GM12874 (cell line): ENCODE measurements at regions not wholly inside any gene's neighbourhood (a gene's known extent, or its start where the extent isn't known, plus 50 kb on each side); places are given as distances from the start of the nearest gene placed in this dataset.

Experiments
- TF ChIP-seq, protein P1 (sequence below): IDR thresholded peaks from 2 replicates; pipeline ENCODE4 v1.5.1; 2011; ENCODE audit warnings: low read depth, mild to moderate bottlenecking, control low read depth, low read length, moderate library complexity; ENCODE audit not compliant: insufficient read depth

DNA sequence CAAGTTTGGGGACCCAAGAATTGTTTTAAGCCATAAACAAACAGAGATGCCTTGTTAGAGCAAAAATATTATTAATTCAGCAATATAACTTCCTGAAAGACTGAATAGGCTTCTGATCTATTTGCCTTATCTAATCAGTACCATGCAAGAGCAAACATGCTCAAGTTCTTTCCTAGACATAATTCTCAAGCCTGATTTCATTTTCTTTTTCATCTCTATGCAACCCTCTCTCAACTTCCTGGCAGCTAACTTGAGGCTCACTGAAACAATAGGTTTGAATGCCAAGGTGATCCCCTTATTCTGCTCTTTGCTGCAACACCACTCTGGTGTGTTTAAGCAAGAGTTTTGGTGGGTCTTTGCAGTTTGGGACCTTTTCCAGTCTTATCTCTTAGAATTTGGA is 230.9 kb upstream of the CD96 start:
- TF ChIP-seq, protein P1, sequence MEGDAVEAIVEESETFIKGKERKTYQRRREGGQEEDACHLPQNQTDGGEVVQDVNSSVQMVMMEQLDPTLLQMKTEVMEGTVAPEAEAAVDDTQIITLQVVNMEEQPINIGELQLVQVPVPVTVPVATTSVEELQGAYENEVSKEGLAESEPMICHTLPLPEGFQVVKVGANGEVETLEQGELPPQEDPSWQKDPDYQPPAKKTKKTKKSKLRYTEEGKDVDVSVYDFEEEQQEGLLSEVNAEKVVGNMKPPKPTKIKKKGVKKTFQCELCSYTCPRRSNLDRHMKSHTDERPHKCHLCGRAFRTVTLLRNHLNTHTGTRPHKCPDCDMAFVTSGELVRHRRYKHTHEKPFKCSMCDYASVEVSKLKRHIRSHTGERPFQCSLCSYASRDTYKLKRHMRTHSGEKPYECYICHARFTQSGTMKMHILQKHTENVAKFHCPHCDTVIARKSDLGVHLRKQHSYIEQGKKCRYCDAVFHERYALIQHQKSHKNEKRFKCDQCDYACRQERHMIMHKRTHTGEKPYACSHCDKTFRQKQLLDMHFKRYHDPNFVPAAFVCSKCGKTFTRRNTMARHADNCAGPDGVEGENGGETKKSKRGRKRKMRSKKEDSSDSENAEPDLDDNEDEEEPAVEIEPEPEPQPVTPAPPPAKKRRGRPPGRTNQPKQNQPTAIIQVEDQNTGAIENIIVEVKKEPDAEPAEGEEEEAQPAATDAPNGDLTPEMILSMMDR, result no peak

DNA sequence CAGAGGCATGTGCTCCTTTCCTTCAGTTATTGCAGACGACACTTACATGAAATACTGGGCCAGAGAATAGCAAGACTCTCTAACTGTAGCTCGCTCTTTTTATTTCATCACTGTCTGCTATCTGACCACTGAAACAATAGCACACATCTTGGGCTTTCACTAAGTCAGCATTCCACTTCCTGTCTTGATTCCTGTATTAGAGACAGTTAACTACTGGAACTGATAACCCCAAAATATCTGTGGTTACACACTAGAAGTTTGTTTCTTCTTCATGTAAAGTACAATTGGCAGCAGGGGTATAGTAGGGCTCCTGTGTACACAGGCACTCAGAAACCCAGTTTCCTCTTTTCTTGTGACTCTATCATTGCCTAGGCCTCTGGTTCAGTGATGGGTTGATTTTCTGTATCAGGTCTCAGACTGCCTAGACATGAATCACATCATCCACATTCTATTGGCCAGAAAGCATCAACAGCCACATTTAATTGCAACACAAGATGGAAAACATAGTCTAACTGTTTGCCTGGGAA is 230.2 kb upstream of the CD96 start:
- TF ChIP-seq, protein P1, result no peak

DNA sequence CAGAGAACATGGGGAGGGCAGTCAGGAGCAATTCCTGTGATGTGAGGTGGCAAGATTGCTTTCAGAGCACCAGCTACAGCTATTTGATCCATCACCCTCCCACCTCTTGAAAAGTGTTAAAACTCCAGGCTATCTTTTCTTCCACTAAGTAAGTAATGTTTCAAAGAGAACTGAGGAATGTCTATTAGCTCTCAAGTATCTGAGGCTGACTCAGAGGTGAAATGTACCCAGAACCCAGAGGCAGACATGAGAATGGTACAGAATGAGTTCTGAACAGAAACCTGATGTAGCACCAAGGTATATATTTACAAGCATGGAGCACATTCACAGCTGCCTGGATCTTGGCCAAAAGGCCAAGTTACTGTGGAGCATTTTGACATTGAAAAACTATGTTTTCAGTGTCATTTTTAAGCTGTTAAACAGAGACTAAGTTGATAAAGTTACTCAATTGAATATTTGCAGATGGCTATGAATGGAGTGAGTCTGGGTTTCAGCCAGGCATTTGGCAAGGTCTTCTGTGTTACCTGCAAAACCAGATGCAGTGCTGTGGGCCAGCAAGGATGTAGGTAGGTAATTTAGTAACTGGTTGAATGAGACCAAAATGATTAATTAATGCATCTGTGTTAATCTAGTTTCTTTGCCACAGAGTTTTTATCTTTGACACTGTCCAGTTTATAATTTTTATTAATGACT is 227.7 kb upstream of the CD96 start:
- TF ChIP-seq, protein P1, result no peak

DNA sequence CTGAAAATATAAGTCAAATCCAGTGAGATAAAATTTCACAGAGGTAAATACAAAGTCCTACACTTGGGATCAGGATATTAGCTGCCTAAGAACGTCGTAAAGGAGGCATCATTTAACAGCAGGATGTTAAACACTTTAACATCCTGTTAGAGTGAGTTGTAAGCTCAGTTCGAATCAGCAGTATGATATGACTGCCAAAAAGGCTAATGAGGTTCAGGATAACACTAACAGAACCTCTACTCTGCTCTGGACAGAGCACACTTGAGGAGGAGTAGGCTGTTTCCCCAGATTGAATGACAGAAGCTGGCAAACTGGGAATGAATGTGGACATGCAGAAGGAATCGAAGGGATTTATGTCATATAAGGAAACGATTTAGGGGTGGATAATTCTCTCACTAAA is 227.1 kb upstream of the CD96 start:
- TF ChIP-seq, protein P1, result no peak

DNA sequence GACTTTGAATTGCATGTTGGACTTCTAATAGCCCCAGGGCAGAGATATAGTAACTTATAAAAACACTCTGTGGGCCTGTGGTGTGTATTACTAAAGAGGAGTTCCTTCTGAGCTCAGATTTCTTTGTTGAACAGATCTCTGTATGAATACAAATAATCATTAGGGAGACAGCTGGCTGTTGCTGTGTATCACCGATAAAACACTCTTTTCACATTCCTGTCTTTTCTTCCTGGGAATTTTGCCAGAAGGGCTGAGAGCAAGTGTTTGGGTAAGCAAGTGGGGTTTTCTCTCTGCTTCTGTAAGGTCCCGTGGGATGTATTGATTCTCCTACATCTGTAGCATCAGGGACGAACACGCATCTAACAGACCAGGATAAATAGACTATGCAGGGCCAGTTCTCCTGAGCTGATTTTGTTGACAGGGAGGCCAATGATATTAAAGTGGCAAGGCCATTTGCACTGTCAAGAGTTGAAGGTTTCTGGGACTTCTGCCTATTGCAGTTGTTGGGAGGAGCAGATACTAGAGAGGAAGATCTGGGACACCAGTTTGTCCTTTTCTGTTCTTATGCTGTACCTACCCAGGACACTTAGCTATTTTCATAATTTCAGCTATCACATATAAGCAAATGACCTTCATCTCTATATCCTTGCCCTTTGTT is 225.9 kb upstream of the CD96 start:
- TF ChIP-seq, protein P1, result no peak

DNA sequence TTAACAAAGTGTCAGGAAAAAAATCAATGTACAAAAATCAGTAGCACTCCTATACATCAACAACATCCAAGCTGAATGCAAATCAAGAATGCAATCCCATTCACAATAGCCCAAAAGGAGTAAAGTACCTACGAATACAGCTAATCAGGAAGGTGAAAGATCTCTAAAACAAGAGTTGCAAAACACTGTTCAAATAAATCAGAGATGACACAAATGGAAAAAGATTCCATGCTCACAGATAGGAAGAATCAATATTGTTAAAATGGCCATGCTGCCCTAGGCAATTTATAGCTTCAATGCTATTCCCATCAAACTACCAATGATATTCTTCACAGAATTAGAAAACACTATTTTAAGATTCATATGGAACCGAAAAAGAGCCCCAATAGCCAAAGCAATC is 223.7 kb upstream of the CD96 start:
- TF ChIP-seq, protein P1, result no peak

DNA sequence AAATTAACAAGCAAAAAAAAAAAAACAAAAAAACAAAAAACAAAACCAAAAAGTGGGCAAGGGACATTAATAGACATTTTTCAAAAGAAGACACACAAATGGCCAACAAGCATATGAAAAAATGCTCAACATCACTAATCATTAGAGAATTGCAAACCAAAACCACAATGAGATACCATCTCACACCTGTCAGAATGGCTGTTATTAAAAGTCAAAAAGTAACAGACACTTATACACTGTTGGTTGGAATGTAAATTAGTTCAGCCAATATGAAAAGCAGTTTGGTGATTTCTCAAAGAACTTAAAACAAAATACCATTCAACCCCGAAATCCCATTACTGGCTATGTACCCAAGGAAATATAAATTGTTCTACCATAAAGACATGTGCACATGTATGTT is 222.4 kb upstream of the CD96 start:
- TF ChIP-seq, protein P1, result no peak
